Ishikawa (cell line): ENCODE measurements at regions not wholly inside any gene's neighbourhood (a gene's known extent, or its start where the extent isn't known, plus 50 kb on each side); places are given as distances from the start of the nearest gene placed in this dataset.

Source experiments
- CEBPB ChIP-seq: IDR thresholded peaks from 2 replicates; pipeline ENCODE4 v1.6.1; 2012
- CREB1 ChIP-seq: IDR thresholded peaks from 2 replicates; pipeline ENCODE4 v1.6.1; 2012; ENCODE audit warnings: low read depth
- EGR1 ChIP-seq: IDR thresholded peaks from 2 replicates; pipeline ENCODE4 v1.6.1; 2012
- EP300 ChIP-seq: IDR thresholded peaks from 2 replicates; pipeline ENCODE4 v1.6.1; 2012; ENCODE audit warnings: borderline replicate concordance
- FOXM1 ChIP-seq: IDR thresholded peaks from 2 replicates; pipeline ENCODE4 v1.6.1; 2012; ENCODE audit warnings: low read depth, borderline replicate concordance
- NFIC ChIP-seq: IDR thresholded peaks from 2 replicates; pipeline ENCODE4 v1.6.1; 2012
- RAD21 ChIP-seq: IDR thresholded peaks from 2 replicates; pipeline ENCODE4 v1.6.1; 2012; ENCODE audit warnings: low read depth
- REST ChIP-seq: IDR thresholded peaks from 2 replicates; pipeline ENCODE4 v1.6.1; 2012; ENCODE audit warnings: low read depth, mild to moderate bottlenecking
- TAF1 ChIP-seq: IDR thresholded peaks from 2 replicates; pipeline ENCODE4 v1.6.1; 2012; ENCODE audit warnings: low read depth, mild to moderate bottlenecking
- TCF12 ChIP-seq: IDR thresholded peaks from 2 replicates; pipeline ENCODE4 v1.6.1; 2012; ENCODE audit warnings: low read depth
- TEAD4 ChIP-seq: IDR thresholded peaks from 2 replicates; pipeline ENCODE4 v1.6.1; 2012
- USF1 ChIP-seq: IDR thresholded peaks from 2 replicates; pipeline ENCODE4 v1.6.1; 2012
- YY1 ChIP-seq: IDR thresholded peaks from 2 replicates; pipeline ENCODE4 v1.6.1; 2012; ENCODE audit warnings: low read depth
- ZBTB7A ChIP-seq: IDR thresholded peaks from 2 replicates; pipeline ENCODE4 v1.6.1; 2012; ENCODE audit warnings: low read depth
- TF ChIP-seq, protein P1 (sequence below): IDR thresholded peaks from 2 replicates; pipeline ENCODE4 v1.6.1; 2012

DNA sequence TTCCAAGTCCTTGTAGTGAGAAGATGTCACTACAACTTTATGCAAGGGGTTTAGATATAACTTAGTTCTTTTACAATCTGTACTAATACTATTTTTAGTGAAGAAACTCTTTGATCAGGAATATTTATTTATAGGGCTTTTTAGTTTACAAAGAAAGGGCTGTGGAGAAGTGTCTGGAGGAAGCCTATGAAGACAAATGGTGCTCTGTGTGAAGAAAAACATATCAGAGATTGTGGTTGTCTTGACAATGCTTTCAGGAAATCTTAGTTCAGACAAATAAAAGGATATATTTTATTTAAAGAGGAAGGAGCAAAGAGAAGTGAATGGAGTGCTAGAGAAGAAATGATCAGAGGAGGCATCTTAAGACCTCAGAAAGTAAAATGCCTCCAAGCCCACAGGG lies 824.9 kb downstream of the DCDC2C start:
- TF ChIP-seq RAD21 (no peak), ZBTB7A (no peak), EP300 (no peak), REST (no peak), FOXM1 (no peak), TCF12 (no peak), CEBPB (no peak), TAF1 (no peak), TEAD4 (no peak), EGR1 (no peak), USF1 (no peak), CREB1 (no peak), YY1 (no peak)
- TF ChIP-seq, protein P1, sequence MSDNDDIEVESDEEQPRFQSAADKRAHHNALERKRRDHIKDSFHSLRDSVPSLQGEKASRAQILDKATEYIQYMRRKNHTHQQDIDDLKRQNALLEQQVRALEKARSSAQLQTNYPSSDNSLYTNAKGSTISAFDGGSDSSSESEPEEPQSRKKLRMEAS, result no peak

DNA sequence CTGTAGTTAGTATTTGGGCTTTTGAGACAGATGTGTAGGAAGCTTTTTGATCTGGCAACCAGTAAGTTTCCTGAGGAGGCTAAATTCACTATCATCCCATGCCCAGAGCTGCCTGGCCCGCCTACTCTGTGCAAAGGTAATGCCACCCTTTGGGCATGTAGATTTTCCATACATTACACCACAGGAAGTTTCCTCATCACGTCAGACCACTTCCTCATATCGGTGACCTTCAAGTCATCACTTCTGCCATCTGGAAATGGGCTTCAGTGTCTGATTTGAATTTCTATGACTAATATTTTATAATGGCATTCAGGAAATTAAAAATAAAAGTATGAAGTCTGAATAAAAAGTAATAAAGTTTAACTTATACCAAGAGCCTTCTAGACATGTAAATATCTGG lies 825.4 kb downstream of the DCDC2C start:
- TF ChIP-seq EGR1 (no peak), CEBPB (no peak), YY1 (no peak), CREB1 (no peak), ZBTB7A (no peak), TEAD4 (no peak), TCF12 (no peak), FOXM1 (no peak), RAD21 (no peak), TAF1 (no peak), REST (no peak), USF1 (no peak), EP300 (no peak), NFIC (no peak)
- TF ChIP-seq, protein P1, result no peak

GRCh38 chr2:4529738-4530137 lies 826.4 kb downstream of the DCDC2C start:
- TF ChIP-seq FOXM1 (no peak), NFIC (no peak)

DNA sequence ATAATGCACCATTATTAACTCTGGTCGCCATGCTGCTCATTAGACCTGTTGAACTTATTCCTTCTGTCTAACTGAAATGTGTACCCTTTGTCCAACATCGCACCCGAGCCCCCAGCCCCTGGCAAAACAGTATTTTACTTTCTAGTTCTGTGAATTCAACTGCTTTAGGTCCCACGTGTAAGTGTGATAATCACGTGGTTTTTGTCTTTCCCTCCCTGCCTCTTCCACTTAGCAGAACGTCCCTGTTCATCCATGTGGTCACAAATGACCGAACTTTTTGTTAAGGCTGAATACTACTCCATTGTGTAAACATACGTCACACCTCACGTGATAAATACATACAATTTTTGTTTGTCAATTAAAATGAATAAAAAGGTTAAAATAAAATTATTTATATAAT lies 826.9 kb downstream of the DCDC2C start:
- no peak for TF ChIP-seq TAF1
- no peak for TF ChIP-seq ZBTB7A
- no peak for TF ChIP-seq YY1
- no peak for TF ChIP-seq USF1
- TF ChIP-seq, protein P1, result no peak
- no peak for TF ChIP-seq NFIC
- no peak for TF ChIP-seq RAD21
- no peak for TF ChIP-seq TCF12
- TF ChIP-seq EP300, result no peak
- TF ChIP-seq EGR1, result no peak
- TF ChIP-seq TEAD4, result no peak
- no peak for TF ChIP-seq FOXM1
- TF ChIP-seq CEBPB, result no peak
- TF ChIP-seq CREB1, result no peak
- TF ChIP-seq REST, result no peak
